OCI-LY7 (cell line): ENCODE measurements at regions not wholly inside any gene's neighbourhood (a gene's known extent, or its start where the extent isn't known, plus 50 kb on each side); places are given as distances from the start of the nearest gene placed in this dataset.

ENCODE experiments used
- CTCF ChIP-seq: fragments of 200-600 bp; sonication (generic); conservative IDR thresholded peaks from 2 replicates; pipeline ENCODE4 v1.5.1; 2014; ENCODE audit warnings: mild to moderate bottlenecking, antibody characterized with exemption, low read length, moderate library complexity, mixed read lengths
- EZH2phosphoT487 ChIP-seq: fragments of 200-600 bp; sonication (generic); IDR thresholded peaks from 2 replicates; pipeline ENCODE4 v1.6.1; 2018; ENCODE audit warnings: low read depth, borderline replicate concordance, mild to moderate bottlenecking, mixed run types, antibody characterized with exemption, low read length, moderate library complexity, mixed read lengths

GRCh38 chr15:95825208-95825607, 505.3 kb upstream of the NR2F2 start:
- no peak for TF ChIP-seq CTCF
- no peak for TF ChIP-seq EZH2phosphoT487
